Esophagus muscularis mucosa (tissue), 4 donors: ENCODE measurements at regions not wholly inside any gene's neighbourhood (a gene's known extent, or its start where the extent isn't known, plus 50 kb on each side); places are given as distances from the start of the nearest gene placed in this dataset.

Source experiments
- EP300 ChIP-seq: sonication (generic); formaldehyde crosslinking; IDR thresholded peaks from one replicate; pipeline ENCODE4 v1.6.1; 2017; ENCODE audit warnings: antibody characterized with exemption
- POLR2A ChIP-seq: fragments of 450-650 bp; IDR thresholded peaks from one replicate; pipeline ENCODE4 v1.6.1; 2017; ENCODE audit warnings: antibody characterized with exemption, moderate library complexity, mild to moderate bottlenecking, low read depth
- TF ChIP-seq, protein P1 (sequence below), 3 experiments: fragments of 200-600 bp in 2 of 3; fragments of 450-650 bp in 1 of 3; sonication (generic) in 2 of 3; IDR thresholded peaks; one replicate each; pipeline ENCODE4 v1.5.1; 2017 to 2019; ENCODE audit warnings: antibody characterized with exemption in 3 of 3, mild to moderate bottlenecking in 2 of 3, moderate library complexity in 1 of 3

- TF ChIP-seq, protein P1, sequence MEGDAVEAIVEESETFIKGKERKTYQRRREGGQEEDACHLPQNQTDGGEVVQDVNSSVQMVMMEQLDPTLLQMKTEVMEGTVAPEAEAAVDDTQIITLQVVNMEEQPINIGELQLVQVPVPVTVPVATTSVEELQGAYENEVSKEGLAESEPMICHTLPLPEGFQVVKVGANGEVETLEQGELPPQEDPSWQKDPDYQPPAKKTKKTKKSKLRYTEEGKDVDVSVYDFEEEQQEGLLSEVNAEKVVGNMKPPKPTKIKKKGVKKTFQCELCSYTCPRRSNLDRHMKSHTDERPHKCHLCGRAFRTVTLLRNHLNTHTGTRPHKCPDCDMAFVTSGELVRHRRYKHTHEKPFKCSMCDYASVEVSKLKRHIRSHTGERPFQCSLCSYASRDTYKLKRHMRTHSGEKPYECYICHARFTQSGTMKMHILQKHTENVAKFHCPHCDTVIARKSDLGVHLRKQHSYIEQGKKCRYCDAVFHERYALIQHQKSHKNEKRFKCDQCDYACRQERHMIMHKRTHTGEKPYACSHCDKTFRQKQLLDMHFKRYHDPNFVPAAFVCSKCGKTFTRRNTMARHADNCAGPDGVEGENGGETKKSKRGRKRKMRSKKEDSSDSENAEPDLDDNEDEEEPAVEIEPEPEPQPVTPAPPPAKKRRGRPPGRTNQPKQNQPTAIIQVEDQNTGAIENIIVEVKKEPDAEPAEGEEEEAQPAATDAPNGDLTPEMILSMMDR (IDR thresholded peaks at IDR 0.05) = no peak
- no peak for TF ChIP-seq EP300
- TF ChIP-seq POLR2A = no peak
Measured at GRCh38 chr18:78878335-78878734, 101.3 kb upstream of the SALL3 start.
